ENCODE measurements at regions not wholly inside any gene's neighbourhood (a gene's known extent, or its start where the extent isn't known, plus 50 kb on each side); places are given as distances from the start of the nearest gene placed in this dataset.

- no peak overlapping the region for H3K27ac Mint-ChIP-seq
- no peak for DNase-seq (ENCODE audit: low spot score)
- no peaks in the 10 kb centered on the region for H3K36me3 Mint-ChIP-seq (ENCODE audit: low read depth)
- no peaks in the 10 kb centered on the region for H3K4me1 Mint-ChIP-seq (ENCODE audit: low read depth)
- H3K4me3 Mint-ChIP-seq = no peak overlapping the region
- no peaks in the 10 kb centered on the region for H3K9me3 Mint-ChIP-seq
- H3K27me3 Mint-ChIP-seq (ENCODE audit: low read depth) = no peaks in the 10 kb centered on the region
These were observed 196.0 kb upstream of the PSMD7 start for GRCh38 chr16:74100395-74101326.

- no peak for DNase-seq (ENCODE audit: low spot score)
- Mint-ChIP-seq H3K4me3 (no peak overlapping the region), H3K27me3 (ENCODE audit: low read depth) (no peaks in the 10 kb centered on the region), H3K4me1 (ENCODE audit: low read depth) (no peaks in the 10 kb centered on the region), H3K9me3 (no peaks in the 10 kb centered on the region), H3K36me3 (ENCODE audit: low read depth) (no peaks in the 10 kb centered on the region), H3K27ac (no peak overlapping the region)
These were observed 197.1 kb upstream of the PSMD7 start for GRCh38 chr16:74099530-74099929.

- Mint-ChIP-seq H3K27me3 (ENCODE audit: low read depth) (no peaks in the 10 kb centered on the region), H3K36me3 (ENCODE audit: low read depth) (no peaks in the 10 kb centered on the region), H3K4me3 (no peak overlapping the region), H3K4me1 (ENCODE audit: low read depth) (no peaks in the 10 kb centered on the region), H3K27ac (no peak overlapping the region), H3K9me3 (no peaks in the 10 kb centered on the region)
- DNase-seq (ENCODE audit: low spot score) = no peak
These were observed 201.7 kb upstream of the PSMD7 start for GRCh38 chr16:74094962-74095361.

- no peak for DNase-seq (ENCODE audit: low spot score)
- no peaks in the 10 kb centered on the region for H3K9me3 Mint-ChIP-seq
- no peaks in the 10 kb centered on the region for H3K36me3 Mint-ChIP-seq (ENCODE audit: low read depth)
- H3K4me3 Mint-ChIP-seq = no peak overlapping the region
- no peaks in the 10 kb centered on the region for H3K4me1 Mint-ChIP-seq (ENCODE audit: low read depth)
- no peak overlapping the region for H3K27ac Mint-ChIP-seq
- H3K27me3 Mint-ChIP-seq (ENCODE audit: low read depth) = no peaks in the 10 kb centered on the region
These were observed 202.1 kb upstream of the PSMD7 start for GRCh38 chr16:74094514-74094913.

- Mint-ChIP-seq H3K27ac (no peak overlapping the region), H3K36me3 (ENCODE audit: low read depth) (no peaks in the 10 kb centered on the region), H3K4me1 (ENCODE audit: low read depth) (no peaks in the 10 kb centered on the region), H3K9me3 (no peaks in the 10 kb centered on the region), H3K27me3 (ENCODE audit: low read depth) (no peaks in the 10 kb centered on the region), H3K4me3 (no peak overlapping the region)
- no peak for DNase-seq (ENCODE audit: low spot score)
These were observed 204.3 kb upstream of the PSMD7 start for GRCh38 chr16:74092336-74092735.

- H3K27me3 Mint-ChIP-seq (ENCODE audit: low read depth) = no peaks in the 10 kb centered on the region
- H3K36me3 Mint-ChIP-seq (ENCODE audit: low read depth) = no peaks in the 10 kb centered on the region
- no peaks in the 10 kb centered on the region for H3K4me1 Mint-ChIP-seq (ENCODE audit: low read depth)
- no peaks in the 10 kb centered on the region for H3K9me3 Mint-ChIP-seq
- no peak overlapping the region for H3K27ac Mint-ChIP-seq
- DNase-seq (ENCODE audit: low spot score) = no peak
- H3K4me3 Mint-ChIP-seq = no peak overlapping the region
These were observed 205.7 kb upstream of the PSMD7 start for GRCh38 chr16:74090871-74091270.

GRCh38 chr16:74083541-74083940 lies 213.1 kb upstream of the PSMD7 start:
- Mint-ChIP-seq H3K9me3 (no peaks in the 10 kb centered on the region), H3K36me3 (ENCODE audit: low read depth) (no peaks in the 10 kb centered on the region), H3K27ac (no peak overlapping the region), H3K27me3 (ENCODE audit: low read depth) (no peaks in the 10 kb centered on the region), H3K4me3 (no peak overlapping the region), H3K4me1 (ENCODE audit: low read depth) (no peaks in the 10 kb centered on the region)
- DNase-seq (ENCODE audit: low spot score) = no peak

GRCh38 chr16:74080311-74080710 lies 216.3 kb upstream of the PSMD7 start:
- H3K36me3 Mint-ChIP-seq (ENCODE audit: low read depth) = no peaks in the 10 kb centered on the region
- H3K4me1 Mint-ChIP-seq (ENCODE audit: low read depth) = no peaks in the 10 kb centered on the region
- peaks cover 11% of the 10 kb centered on the region for H3K9me3 Mint-ChIP-seq
- no peak overlapping the region for H3K27ac Mint-ChIP-seq
- no peaks in the 10 kb centered on the region for H3K27me3 Mint-ChIP-seq (ENCODE audit: low read depth)
- H3K4me3 Mint-ChIP-seq = no peak overlapping the region
- no peak for DNase-seq (ENCODE audit: low spot score)

GRCh38 chr16:74079232-74079586 lies 217.4 kb upstream of the PSMD7 start:
- Mint-ChIP-seq H3K9me3 (peaks cover 15% of the 10 kb centered on the region), H3K4me3 (no peak overlapping the region), H3K36me3 (ENCODE audit: low read depth) (no peaks in the 10 kb centered on the region), H3K4me1 (ENCODE audit: low read depth) (no peaks in the 10 kb centered on the region), H3K27me3 (ENCODE audit: low read depth) (no peaks in the 10 kb centered on the region), H3K27ac (no peak overlapping the region)
- DNase-seq (ENCODE audit: low spot score) = no peak

- Mint-ChIP-seq H3K27me3 (ENCODE audit: low read depth) (no peaks in the 10 kb centered on the region), H3K36me3 (ENCODE audit: low read depth) (no peaks in the 10 kb centered on the region), H3K27ac (no peak overlapping the region), H3K4me1 (ENCODE audit: low read depth) (no peaks in the 10 kb centered on the region), H3K9me3 (peaks cover 16% of the 10 kb centered on the region), H3K4me3 (no peak overlapping the region)
- no peak for DNase-seq (ENCODE audit: low spot score)
These were observed 217.9 kb upstream of the PSMD7 start for GRCh38 chr16:74078511-74079231.

GRCh38 chr16:74076568-74076967 lies 220.0 kb upstream of the PSMD7 start:
- H3K9me3 Mint-ChIP-seq = peaks cover 16% of the 10 kb centered on the region
- H3K27ac Mint-ChIP-seq = no peak overlapping the region
- H3K36me3 Mint-ChIP-seq (ENCODE audit: low read depth) = no peaks in the 10 kb centered on the region
- H3K27me3 Mint-ChIP-seq (ENCODE audit: low read depth) = no peaks in the 10 kb centered on the region
- no peaks in the 10 kb centered on the region for H3K4me1 Mint-ChIP-seq (ENCODE audit: low read depth)
- no peak overlapping the region for H3K4me3 Mint-ChIP-seq
- DNase-seq (ENCODE audit: low spot score) = no peak

GRCh38 chr16:74075393-74075792 lies 221.2 kb upstream of the PSMD7 start:
- Mint-ChIP-seq H3K27me3 (ENCODE audit: low read depth) (no peaks in the 10 kb centered on the region), H3K36me3 (ENCODE audit: low read depth) (no peaks in the 10 kb centered on the region), H3K4me1 (ENCODE audit: low read depth) (no peaks in the 10 kb centered on the region), H3K27ac (no peak overlapping the region), H3K9me3 (peaks cover 16% of the 10 kb centered on the region), H3K4me3 (no peak overlapping the region)
- no peak for DNase-seq (ENCODE audit: low spot score)

- Mint-ChIP-seq H3K27ac (no peak overlapping the region), H3K4me1 (ENCODE audit: low read depth) (no peaks in the 10 kb centered on the region), H3K4me3 (no peak overlapping the region), H3K9me3 (peaks cover 16% of the 10 kb centered on the region), H3K36me3 (ENCODE audit: low read depth) (no peaks in the 10 kb centered on the region), H3K27me3 (ENCODE audit: low read depth) (no peaks in the 10 kb centered on the region)
- DNase-seq (ENCODE audit: low spot score) = no peak
These were observed 223.2 kb upstream of the PSMD7 start for GRCh38 chr16:74073456-74073855.

- Mint-ChIP-seq H3K4me1 (ENCODE audit: low read depth) (no peaks in the 10 kb centered on the region), H3K9me3 (peaks cover 16% of the 10 kb centered on the region), H3K27me3 (ENCODE audit: low read depth) (peaks cover 2% of the 10 kb centered on the region), H3K4me3 (no peak overlapping the region), H3K27ac (no peak overlapping the region), H3K36me3 (ENCODE audit: low read depth) (no peaks in the 10 kb centered on the region)
- no peak for DNase-seq (ENCODE audit: low spot score)
These were observed 224.5 kb upstream of the PSMD7 start for GRCh38 chr16:74071996-74072535.
